ENCODE measurements at regions not wholly inside any gene's neighbourhood (a gene's known extent, or its start where the extent isn't known, plus 50 kb on each side); places are given as distances from the start of the nearest gene placed in this dataset.
"Not testable (repeated sequence)": the region's sequence is repeated elsewhere in the genome, so short reads cannot be mapped to it uniquely, and the experiment has no call there.

DNA sequence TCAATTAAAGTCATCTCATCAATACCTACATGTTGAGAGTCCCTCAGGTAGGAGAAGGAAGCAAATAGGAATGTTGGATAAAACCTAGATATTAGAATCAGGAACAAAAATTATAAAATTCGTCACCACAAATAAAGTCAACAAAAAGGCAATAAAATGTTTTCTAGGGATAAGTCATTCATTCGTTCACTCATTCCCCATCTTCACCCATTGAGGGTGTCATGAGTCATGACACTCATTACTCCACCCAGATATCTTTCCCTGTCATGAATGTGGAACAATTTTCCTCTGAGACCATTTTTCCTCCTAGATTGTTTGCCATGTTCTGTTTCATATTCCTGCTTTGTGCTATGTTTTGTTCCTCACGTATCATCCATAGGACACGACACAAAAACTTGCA is 50.9 kb upstream of the OLIG3 start:
- DNase-seq (ENCODE audit: low read depth) = no peak

- no peak for DNase-seq (ENCODE audit: low read depth)
These were observed 53.0 kb upstream of the OLIG3 start for GRCh38 chr6:137547186-137547585.

DNA sequence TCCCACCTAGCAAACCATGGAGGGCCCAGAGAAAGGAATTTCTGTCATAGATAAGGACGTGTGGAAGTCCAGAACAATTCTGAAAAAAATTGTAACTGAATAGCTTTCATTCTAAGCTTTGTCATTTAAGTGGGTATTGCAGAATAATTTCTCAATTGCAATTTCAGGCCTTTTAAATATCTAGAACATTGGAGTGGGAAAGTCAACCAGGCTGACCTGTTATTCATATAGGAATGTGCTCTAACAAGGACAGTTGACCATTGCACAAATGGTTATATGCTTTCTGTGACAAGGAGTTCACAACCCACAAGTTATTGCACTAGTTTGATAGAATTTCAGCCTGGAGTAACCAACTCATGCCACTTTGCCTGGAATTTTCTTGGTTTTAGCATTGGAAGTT is 53.4 kb upstream of the OLIG3 start:
- DNase-seq (ENCODE audit: low read depth) = no peak

DNA sequence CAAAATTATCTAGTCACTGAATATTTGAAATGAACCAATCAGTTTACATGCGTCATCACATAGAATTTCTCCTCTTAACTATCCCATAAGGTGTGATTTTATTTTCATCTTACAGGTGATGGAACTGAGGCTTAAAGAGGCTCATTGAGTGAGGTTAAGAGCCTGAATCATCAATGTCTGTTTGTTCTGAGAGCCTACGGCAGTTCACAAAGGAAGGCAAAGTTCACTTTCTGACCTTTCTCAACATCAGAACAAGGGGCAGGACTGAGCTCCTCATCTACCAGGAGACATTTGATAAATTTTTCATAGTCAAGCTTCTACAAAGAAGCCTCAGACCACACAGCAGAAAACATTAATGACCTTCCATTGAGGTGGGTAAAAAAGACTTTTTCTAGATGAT is 54.9 kb upstream of the OLIG3 start:
- no peak for DNase-seq (ENCODE audit: low read depth)

DNA sequence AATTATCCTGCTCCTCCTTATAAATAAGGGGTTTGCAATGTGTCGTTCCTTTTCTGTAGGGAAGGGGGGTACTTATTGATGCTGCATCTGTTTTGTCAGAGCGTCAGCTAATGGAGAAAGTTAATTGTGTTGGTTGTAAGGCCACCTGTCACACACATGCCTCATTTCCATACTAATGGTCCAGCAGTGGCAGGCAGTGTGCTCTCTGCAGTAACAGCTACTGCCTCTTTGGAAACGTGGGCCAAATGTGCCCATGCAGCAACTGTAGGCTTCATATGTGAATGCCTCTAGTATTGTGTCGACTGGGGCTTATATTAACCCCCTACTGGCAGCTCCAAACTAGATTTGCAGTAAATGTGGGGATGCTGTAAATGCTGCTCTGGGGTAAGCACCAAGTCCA is 56.3 kb upstream of the OLIG3 start:
- no peak for DNase-seq (ENCODE audit: low read depth)

DNA sequence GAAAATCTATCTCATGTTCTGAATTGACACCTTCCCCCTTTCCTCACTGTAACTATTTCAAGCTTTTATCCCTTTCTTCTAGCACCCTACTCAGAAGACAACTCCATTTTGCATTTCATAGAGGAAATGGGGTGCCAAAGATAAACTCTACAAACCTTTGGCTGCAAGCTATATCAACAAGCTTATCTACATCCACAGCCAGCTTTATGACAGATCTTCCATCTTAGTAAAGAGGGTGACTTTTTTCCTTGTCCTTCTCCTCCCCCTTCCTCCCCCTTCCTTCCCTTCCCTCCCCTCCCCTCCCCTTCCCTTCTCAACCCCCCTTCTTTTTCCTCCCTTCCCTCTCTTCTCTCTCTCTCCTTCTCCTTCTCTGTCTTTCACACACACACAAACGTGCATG is 58.0 kb upstream of the OLIG3 start:
- DNase-seq (ENCODE audit: low read depth) = no peak

- no peak for DNase-seq (ENCODE audit: low read depth)
These were observed 58.6 kb upstream of the OLIG3 start for GRCh38 chr6:137552809-137553208.

- DNase-seq (ENCODE audit: low read depth) = not testable (repeated sequence)
These were observed 65.5 kb upstream of the OLIG3 start for GRCh38 chr6:137559521-137560183.

DNA sequence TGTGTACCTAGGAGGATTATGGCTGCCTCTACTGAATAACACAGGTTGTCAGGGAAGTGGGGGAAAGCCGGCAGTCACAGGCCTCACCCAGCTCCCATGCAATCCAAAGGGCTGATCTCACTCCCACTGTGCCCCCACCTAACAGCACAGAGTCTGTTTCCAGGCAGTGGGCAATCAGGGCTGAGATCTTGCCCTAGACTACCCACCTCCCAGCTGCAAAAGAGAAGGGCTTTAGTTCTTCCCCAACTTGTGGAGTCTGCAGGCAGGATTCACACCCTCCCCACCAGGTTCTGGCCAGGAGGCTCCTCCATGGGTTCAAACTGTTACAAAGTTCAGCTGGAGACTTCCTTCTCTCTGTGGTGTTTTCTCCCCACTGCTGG is 66.0 kb upstream of the OLIG3 start:
- no peak for DNase-seq (ENCODE audit: low read depth)

- DNase-seq (ENCODE audit: low read depth) = no peak
These were observed 73.9 kb upstream of the OLIG3 start for GRCh38 chr6:137568067-137568466.

DNA sequence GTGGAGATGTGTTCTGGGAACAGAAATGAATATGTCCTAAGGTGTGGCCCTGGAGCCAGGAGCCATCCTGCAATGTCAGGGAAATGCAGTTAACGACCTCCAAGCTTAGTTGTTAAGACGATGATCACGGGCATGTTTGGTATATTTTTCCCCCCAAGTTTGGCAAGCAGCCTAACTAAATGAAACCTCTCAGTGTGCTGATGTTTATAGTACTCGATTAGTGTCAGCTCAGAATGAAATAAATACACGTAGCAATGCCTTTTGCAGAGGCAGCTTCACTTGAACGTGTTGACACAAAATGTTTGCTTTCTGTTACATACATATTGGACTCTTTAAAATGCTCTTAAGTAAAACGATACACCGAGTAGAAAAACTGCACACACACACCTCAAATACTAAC is 76.2 kb upstream of the OLIG3 start:
- no peak for DNase-seq (ENCODE audit: low read depth)

- peak; percentile 13 for DNase-seq (ENCODE audit: low read depth)
These were observed 77.7 kb upstream of the OLIG3 start for GRCh38 chr6:137571854-137572253.

DNA sequence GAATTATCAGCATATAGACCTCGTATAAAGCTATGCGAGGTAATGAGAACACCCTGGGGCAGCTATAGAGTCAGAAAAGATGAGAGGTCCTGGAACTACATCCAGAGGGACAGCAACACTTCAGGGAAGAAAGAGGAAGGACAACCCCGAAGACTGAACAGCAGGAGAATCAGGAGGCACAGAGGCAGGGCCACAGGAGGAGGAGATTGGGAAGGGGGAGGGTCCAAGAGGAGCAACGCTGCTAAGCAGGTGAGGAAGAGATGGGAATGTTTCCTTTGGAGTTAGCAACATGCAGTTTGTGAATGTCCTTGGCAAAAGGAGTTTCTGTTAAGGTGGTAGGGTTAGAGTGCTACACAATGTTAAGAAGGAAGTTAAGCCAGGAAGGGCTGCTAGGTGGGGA is 79.5 kb upstream of the OLIG3 start:
- no peak for DNase-seq (ENCODE audit: low read depth)

GRCh38 chr6:137579612-137580011 is 85.4 kb upstream of the OLIG3 start:
- no peak for DNase-seq (ENCODE audit: low read depth)

DNA sequence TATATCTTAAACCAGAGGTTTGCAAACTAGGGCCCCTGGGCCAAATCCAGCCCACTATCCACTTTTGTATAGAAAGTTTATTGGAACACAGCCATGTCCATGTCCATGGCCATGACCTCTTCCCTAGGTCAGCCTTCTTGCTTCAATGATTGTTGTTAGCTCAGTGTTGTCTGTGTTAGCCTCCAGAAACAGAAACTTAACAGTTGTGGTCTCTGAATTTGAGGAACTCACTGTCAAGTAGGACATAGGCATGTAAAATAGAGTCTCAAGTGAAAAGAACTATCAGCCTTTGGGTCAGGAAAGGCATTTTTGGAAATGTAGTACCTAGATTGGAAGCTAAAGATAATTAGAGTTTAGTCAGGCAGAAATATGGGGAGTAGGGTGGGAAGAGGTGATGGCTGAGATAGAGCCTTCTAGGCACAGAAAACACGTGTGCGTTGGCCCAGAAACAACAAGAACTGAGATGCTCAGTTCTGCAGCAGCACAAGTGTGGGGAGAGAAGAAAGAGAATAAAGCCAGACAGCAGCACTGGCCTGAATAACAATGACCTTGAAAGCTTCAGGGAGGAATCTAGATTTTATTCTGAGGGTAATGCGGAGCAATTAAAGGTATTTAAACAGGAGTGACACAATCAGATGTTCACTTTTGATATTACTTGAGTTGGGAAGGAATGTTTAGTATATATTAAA is 87.0 kb upstream of the OLIG3 start:
- no peak for DNase-seq (ENCODE audit: low read depth)

DNA sequence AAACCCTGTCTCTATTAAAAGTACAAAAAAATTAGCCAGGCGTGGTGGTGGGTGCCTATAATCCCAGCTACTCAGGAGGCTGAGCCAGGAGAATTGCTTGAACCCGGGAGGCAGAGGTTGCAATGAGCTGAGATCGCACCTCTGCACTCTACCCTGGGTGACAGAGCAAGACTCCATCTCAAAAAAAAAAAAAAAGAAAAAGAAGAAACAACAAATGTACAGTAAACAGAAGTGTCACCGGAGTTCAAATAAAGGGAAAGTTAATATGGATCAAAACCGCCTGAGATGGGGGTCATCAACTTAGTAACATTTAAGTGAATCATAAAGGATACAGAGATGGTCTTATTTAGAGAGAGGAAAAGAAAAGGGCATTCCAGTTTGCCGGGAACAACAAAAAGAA is 89.3 kb upstream of the OLIG3 start:
- not testable (repeated sequence) for DNase-seq (ENCODE audit: low read depth)

GRCh38 chr6:137588472-137588871 is 94.3 kb upstream of the OLIG3 start:
- no peak for DNase-seq (ENCODE audit: low read depth)

DNA sequence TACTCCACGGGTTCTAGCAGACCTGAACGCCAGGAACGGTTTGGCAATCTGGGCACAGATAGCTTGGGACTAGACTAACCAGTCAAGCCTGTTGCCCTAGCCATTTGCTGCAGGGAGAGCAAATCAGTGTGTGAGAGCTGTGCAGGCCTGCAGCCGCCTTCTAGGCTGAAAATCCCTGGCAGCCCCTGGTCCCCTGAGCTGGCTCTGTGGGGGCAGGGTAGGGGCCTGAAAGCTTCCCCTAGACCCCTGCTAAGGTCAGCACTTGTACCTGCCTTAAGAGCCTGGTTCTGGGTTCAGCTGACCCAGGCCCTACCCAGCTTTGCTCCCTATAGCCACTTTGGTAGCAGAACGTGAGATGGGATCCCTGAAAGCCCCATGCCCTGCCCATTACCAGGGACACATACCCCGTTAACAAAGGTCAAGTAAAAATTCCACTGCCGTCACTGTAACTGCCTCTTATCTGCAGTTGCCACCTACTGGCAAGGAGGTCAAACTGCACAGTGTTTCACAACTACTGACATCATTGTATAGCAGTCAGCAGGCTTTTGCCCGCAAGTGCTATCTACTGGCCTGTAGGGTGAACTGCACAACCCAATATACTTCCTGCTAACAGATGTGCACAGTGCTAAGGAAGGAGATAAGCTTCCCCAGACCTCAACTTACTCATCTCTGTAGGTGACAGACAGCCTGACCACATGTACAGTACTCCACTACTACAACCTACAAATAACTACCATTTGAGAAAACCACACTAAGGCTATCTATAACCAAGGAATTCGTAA is 95.1 kb upstream of the OLIG3 start:
- DNase-seq (ENCODE audit: low read depth) = peak; percentile 32

- no peak for DNase-seq (ENCODE audit: low read depth)
These were observed 96.5 kb upstream of the OLIG3 start for GRCh38 chr6:137590684-137591083.

GRCh38 chr6:137601471-137601870 is 107.3 kb upstream of the OLIG3 start:
- DNase-seq (ENCODE audit: low read depth) = no peak

DNA sequence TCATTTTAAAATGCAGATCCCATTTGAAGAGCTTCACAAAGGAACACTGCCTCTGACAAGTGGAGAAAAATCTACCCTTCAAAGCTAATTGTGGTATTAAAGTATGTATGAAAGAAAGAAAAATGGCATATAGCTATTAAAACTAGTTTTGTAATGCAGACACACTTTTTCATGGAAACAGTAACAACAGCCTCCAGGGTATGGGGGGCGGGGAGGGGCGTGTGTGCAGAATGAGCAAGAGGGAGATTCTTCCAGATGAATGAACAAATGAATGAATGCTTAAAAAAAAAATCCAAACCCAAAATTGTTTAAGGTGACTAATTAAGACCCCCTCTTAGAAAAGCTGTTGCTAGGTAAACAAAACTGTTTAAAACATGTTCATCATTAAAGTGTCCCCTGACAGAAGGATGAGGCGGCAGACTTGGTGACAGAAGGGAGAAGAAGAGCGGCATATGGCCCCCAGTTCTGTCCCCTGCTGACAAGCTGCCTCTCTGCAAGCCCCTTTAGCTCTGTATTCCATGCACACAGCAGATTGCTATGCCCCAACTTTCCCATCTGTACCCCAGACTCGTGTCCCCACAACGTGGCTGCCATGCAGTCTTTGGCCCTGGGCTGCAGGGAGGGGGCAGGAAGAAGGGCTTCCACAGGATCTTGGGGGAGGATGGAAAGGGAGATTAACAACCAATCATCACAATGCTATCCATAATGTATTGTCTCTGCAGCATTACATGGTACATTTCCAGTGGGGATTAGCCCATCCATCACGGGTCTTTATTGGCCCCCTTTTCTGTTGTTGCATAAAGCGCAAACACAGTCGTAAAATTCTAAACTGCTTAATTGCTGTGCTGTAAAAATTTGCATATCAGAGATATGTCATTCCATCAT is 108.4 kb upstream of the OLIG3 start:
- no peak for DNase-seq (ENCODE audit: low read depth)

DNA sequence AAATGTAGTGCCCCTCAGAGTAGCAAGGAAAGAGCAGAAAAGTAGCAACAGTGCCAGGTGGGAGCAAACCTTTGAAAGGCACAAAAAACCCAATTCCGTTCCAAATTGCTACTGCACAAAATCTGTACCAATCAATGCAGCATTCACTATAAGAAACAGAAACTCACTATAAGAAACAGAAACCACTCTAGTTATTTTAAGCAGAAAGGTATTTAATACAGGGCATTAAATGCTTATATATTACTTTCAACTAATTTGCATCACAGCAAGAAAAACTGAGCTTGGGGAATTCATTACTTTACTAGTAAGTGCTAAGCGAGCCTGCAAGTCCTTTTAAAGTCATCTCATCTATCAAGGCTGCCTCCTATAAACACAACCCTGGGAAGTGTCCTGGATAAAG is 116.5 kb upstream of the OLIG3 start:
- DNase-seq (ENCODE audit: low read depth) = no peak
